Body of pancreas (tissue), 4 donors: ENCODE measurements at regions not wholly inside any gene's neighbourhood (a gene's known extent, or its start where the extent isn't known, plus 50 kb on each side); places are given as distances from the start of the nearest gene placed in this dataset.
A peak's percentile ranks its signal among the peaks of the same experiment; 100 is the strongest.

Source experiments
- ATAC-seq: fragments of 150-250 bp; one replicate; pipeline ENCODE4 v1.9.1; 2016
- DNase-seq, 4 donors: peaks; one replicate each; pipeline ENCODE4 v3.0.0-alpha.2; 2019
- H3K27ac ChIP-seq, 4 donors: fragments of 200-600 bp; sonication (generic); 1 replicate in 3 of 4; 2 replicates in 1 of 4; pipeline versions ENCODE4 v1.5.1 to v1.6.1; 2016 to 2019; ENCODE audit warnings: mild to moderate bottlenecking in 1 of 4, mixed read lengths in 1 of 4, moderate library complexity in 1 of 4
- H3K27me3 ChIP-seq, 2 donors: fragments of 200-600 bp; sonication (generic); one replicate each; pipeline ENCODE4 v1.6.0; 2016; ENCODE audit warnings: mild to moderate bottlenecking in 1 of 2
- H3K36me3 ChIP-seq, 2 donors: fragments of 200-600 bp; sonication (generic); replicated peaks in 1 of 2; 2 replicates each; pipeline ENCODE4 v1.5.1; 2016; ENCODE audit warnings: low read depth in 2 of 2; ENCODE audit not compliant: insufficient read depth in 1 of 2
- H3K4me1 ChIP-seq: fragments of 200-600 bp; sonication (generic); one replicate; pipeline ENCODE4 v1.6.0; 2016
- H3K4me3 ChIP-seq, 2 donors: fragments of 200-600 bp; sonication (generic); 1 replicate in 1 of 2; 2 replicates in 1 of 2; pipeline ENCODE4 v1.5.1; 2016 to 2019
- H3K9me3 ChIP-seq, 3 donors: fragments of 200-600 bp; sonication (generic); 1 replicate in 2 of 3; 2 replicates in 1 of 3; pipeline ENCODE4 v1.5.1; 2016
- POLR2A ChIP-seq, 3 donors: fragments of 450-650 bp; IDR thresholded peaks; one replicate each; pipeline ENCODE4 v1.6.1; 2016; ENCODE audit warnings: antibody characterized with exemption in 3 of 3, mild to moderate bottlenecking in 2 of 3
- WGBS, 2 donors: methylation state at CpG; one replicate each; pipeline ENCODE4 v1.1.5; 2017; 5-methylcytosine and 5-hydroxymethylcytosine counted together
- intact Hi-C: fragments of 100-400 bp; cut with DNase I; formaldehyde crosslinking; loops from one replicate; pipeline ENCODE4 v1.15.1; 2023
- TF ChIP-seq, protein P1 (sequence below), 7 experiments: fragments of 450-650 bp in 4 of 7; fragments of 200-600 bp in 3 of 7; sonication (generic) in 3 of 7; IDR thresholded peaks; one replicate each; pipeline ENCODE4 v1.5.1; 2016 to 2019; ENCODE audit warnings: antibody characterized with exemption in 7 of 7

DNA sequence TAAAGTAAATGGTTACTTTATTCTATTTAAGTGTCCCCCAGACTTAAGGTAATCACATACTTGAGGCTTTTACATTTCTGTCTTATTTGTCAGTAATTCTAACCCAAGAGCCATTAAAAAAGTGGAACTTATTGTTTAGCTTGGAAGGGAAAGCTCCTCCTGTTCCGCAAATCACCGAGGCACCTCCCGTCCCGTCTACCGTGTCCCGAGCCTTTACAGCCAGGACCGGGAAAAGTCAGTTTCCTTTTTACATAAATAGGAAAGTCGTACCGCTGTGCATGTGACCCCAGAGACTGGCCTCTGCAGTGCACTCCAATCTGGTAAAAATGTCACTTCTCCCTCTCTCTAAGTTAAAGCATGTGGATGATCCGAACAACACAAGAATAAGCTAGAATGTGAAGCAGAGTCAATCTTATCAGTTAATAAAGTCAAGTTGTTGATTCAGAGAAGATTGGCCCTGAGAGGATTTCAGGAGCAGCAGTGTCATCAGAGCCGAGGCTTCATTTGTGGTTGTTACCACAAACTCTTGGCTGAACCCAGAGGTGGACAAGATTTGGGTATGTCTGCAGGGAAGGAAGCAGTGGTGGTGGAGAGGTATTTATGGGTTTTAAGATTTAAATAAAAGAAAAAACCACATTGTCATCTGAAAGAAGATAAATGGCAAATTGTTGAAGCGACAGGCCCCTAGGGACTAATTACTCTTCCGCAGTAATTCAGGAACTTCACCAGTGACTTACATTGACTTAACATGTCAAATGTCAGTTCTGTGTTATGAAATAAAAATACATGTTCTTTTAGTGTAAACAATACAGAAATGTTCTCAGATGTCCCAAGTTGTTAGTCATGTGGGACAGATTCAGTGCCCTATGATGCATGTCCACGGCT lies 316.6 kb upstream of the ZNF32 start:
- H3K4me3 ChIP-seq: no peak overlapping the region
- H3K4me1 ChIP-seq: peaks cover 15% of the 10 kb centered on the region
- no peak for TF ChIP-seq POLR2A (IDR thresholded peaks at IDR 0.05)
- TF ChIP-seq, protein P1, sequence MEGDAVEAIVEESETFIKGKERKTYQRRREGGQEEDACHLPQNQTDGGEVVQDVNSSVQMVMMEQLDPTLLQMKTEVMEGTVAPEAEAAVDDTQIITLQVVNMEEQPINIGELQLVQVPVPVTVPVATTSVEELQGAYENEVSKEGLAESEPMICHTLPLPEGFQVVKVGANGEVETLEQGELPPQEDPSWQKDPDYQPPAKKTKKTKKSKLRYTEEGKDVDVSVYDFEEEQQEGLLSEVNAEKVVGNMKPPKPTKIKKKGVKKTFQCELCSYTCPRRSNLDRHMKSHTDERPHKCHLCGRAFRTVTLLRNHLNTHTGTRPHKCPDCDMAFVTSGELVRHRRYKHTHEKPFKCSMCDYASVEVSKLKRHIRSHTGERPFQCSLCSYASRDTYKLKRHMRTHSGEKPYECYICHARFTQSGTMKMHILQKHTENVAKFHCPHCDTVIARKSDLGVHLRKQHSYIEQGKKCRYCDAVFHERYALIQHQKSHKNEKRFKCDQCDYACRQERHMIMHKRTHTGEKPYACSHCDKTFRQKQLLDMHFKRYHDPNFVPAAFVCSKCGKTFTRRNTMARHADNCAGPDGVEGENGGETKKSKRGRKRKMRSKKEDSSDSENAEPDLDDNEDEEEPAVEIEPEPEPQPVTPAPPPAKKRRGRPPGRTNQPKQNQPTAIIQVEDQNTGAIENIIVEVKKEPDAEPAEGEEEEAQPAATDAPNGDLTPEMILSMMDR (IDR thresholded peaks at IDR 0.05): no peak
- H3K36me3 ChIP-seq: no peaks in the 10 kb centered on the region
- H3K27me3 ChIP-seq: no peaks in the 10 kb centered on the region
- intact Hi-C loops: no loop called here
- no peak for DNase-seq
- H3K27ac ChIP-seq: no peak overlapping the region
- no peaks in the 10 kb centered on the region for H3K9me3 ChIP-seq
- no peak for ATAC-seq
- 63 to 90% methylated on average over 14 of the region's 14 CpGs for WGBS, 2 donors

DNA sequence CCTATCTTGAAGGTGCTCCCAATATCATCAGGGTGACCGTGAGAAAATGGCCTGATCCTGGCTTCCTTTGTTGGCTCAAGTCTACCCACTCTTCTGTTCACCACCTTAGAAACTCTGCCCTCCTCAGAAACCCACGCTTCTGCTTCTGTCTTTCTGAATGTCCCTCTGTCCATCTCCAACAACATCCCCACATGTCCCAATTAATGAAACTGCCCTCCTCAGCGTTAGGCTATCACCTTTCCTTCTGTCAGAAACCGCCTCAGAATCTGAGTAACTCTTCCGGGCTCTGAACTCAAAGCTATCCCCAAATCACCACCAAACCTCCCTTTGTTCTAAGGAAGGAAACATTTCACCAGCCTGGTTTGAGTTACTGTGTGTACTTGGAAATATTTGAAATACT lies 315.8 kb upstream of the ZNF32 start:
- Histone ChIP-seq H3K27me3 (no peaks in the 10 kb centered on the region), H3K4me1 (peaks cover 15% of the 10 kb centered on the region), H3K4me3 (no peak overlapping the region), H3K9me3 (no peaks in the 10 kb centered on the region), H3K36me3 (no peaks in the 10 kb centered on the region), H3K27ac (no peak overlapping the region)
- TF ChIP-seq POLR2A (IDR thresholded peaks at IDR 0.05): no peak
- TF ChIP-seq, protein P1 (IDR thresholded peaks at IDR 0.05): no peak
- WGBS, 2 donors: 88 to 90% methylated on average over 5 of the region's 5 CpGs
- intact Hi-C loops: no loop called here
- ATAC-seq (no peak), DNase-seq (no peak)

DNA sequence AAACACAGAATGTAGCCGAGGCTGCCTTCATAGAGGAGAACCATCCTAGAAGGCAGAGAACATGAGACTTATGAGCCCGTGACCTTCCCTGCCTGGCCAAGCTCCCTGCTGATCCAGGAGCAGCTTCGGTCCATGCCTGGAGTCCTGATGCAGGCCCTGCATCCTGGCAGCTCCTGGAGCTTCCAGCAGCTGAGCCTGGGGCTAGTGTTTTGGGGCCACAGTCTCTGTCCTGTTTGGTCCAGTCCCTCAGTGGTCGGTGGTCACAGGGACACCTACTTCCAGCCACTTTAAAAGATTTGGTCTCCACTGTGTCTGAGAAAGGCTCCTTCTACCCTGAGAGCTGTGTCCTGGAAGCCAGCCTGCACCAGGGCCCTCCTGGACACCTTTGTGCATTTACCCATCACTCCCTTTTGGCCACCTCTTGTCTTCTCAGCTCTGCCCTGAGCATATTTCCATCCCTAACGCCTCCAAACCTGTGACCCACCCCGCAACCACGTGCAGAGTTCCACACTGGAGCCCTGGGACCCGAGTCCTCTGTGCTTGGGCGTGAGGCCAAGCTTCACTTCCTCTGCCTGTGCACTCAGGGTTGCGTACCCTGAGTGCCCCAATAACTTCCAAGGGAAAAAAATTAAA lies 315.2 kb upstream of the ZNF32 start:
- TF ChIP-seq POLR2A (IDR thresholded peaks at IDR 0.05): no peak
- TF ChIP-seq, protein P1 (IDR thresholded peaks at IDR 0.05): no peak
- DNase-seq (no peak), ATAC-seq (no peak)
- Histone ChIP-seq H3K27ac (no peak overlapping the region), H3K4me1 (peaks cover 15% of the 10 kb centered on the region), H3K4me3 (no peak overlapping the region), H3K36me3 (no peaks in the 10 kb centered on the region), H3K9me3 (no peaks in the 10 kb centered on the region), H3K27me3 (no peaks in the 10 kb centered on the region)
- 71 to 83% methylated on average over 10 of the region's 10 CpGs for WGBS, 2 donors
- intact Hi-C loops: no loop called here

DNA sequence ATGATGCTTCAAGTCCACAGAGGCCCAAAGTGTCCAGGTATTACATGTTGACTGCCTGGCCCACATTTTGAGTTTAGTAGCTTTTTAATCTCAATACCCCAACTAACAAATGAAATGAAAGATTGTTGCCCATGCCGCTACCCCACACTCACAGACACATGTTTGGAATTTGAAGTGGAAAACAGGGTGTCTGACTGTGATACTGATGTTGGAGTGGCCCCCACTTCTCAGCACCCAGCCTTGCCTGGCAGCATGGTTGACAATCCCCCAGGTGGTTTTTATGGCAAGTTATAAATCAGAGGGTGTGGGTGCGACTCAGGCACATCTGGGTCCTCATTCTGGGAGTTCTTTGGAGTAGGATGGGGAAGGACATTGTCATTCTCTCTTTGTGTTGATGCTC lies 314.7 kb upstream of the ZNF32 start:
- no peak for TF ChIP-seq POLR2A (IDR thresholded peaks at IDR 0.05)
- TF ChIP-seq, protein P1 (IDR thresholded peaks at IDR 0.05): no peak
- H3K36me3 ChIP-seq: no peaks in the 10 kb centered on the region
- intact Hi-C loops: no loop called here
- ATAC-seq (no peak), DNase-seq (no peak)
- no peak overlapping the region for H3K4me3 ChIP-seq
- no peaks in the 10 kb centered on the region for H3K9me3 ChIP-seq
- peak overlapping the region in 2 of 4 donors; percentile 1 to 59 for H3K27ac ChIP-seq
- H3K27me3 ChIP-seq: no peaks in the 10 kb centered on the region
- peaks cover 15% of the 10 kb centered on the region for H3K4me1 ChIP-seq
- 95 to 100% methylated on average over 2 of the region's 2 CpGs for WGBS, 2 donors
